ENCODE measurements at regions not wholly inside any gene's neighbourhood (a gene's known extent, or its start where the extent isn't known, plus 50 kb on each side); places are given as distances from the start of the nearest gene placed in this dataset.

- no peak for TF ChIP-seq CTCF (conservative IDR thresholded peaks at IDR 0.05; ENCODE audit: low read depth in 2 of 2)
- TF ChIP-seq ETS1 (IDR thresholded peaks at IDR 0.05): no peak
- TF ChIP-seq POLR2AphosphoS5 (IDR thresholded peaks at IDR 0.05; ENCODE audit: low read depth): no peak
- no peak for TF ChIP-seq EZH2 (IDR thresholded peaks at IDR 0.05; ENCODE audit: low read depth, unreplicated experiment)
- TF ChIP-seq EZH2phosphoT487 (IDR thresholded peaks at IDR 0.05; ENCODE audit: unreplicated experiment): no peak
- no peak for TF ChIP-seq JUNB (IDR thresholded peaks at IDR 0.05; ENCODE audit: unreplicated experiment)
- TF ChIP-seq ZNF114 (CRISPR knock-in tag; IDR thresholded peaks at IDR 0.05): no peak
- TF ChIP-seq REST (IDR thresholded peaks at IDR 0.05; ENCODE audit: unreplicated experiment): no peak
- TF ChIP-seq ZNF462 (CRISPR knock-in tag; IDR thresholded peaks at IDR 0.05): no peak
- no peak for TF ChIP-seq STAT1 (IDR thresholded peaks at IDR 0.05; ENCODE audit: unreplicated experiment)
- no peak for TF ChIP-seq CREB1 (CRISPR knock-in tag; IDR thresholded peaks at IDR 0.05; ENCODE audit: low read depth)
- TF ChIP-seq NANOG (IDR thresholded peaks at IDR 0.05; ENCODE audit: borderline replicate concordance): no peak
These were observed 68.7 kb upstream of the CHST15 start for GRCh38 chr10:124162136-124162535.
